ENCODE measurements at regions not wholly inside any gene's neighbourhood (a gene's known extent, or its start where the extent isn't known, plus 50 kb on each side); places are given as distances from the start of the nearest gene placed in this dataset.

DNA sequence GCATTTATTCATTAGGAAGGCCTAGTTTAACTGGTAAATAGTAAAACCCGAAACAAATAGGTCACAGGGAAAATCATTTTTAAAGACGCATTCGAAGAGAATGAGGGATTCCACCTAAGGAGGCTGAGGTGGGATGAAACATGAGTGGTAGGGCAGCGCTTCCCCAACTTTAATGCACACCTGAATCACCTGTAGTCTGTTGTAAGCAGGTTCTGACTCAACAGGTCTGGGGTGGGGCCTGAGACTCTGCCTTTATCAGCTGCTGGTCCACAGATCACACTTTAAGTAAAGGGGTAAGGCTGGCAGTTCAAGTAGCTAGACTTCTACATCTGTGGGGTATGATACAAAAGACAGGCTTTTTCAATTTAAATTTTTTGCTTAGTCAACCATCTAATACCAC is 223.5 kb upstream of the UBE2E2 start:
- peaks cover 23% of the 10 kb centered on the region for H3K4me1 Mint-ChIP-seq (ENCODE audit: unreplicated experiment)
- H3K4me3 Mint-ChIP-seq (ENCODE audit: unreplicated experiment), result no peak overlapping the region
- TF ChIP-seq, protein P1, sequence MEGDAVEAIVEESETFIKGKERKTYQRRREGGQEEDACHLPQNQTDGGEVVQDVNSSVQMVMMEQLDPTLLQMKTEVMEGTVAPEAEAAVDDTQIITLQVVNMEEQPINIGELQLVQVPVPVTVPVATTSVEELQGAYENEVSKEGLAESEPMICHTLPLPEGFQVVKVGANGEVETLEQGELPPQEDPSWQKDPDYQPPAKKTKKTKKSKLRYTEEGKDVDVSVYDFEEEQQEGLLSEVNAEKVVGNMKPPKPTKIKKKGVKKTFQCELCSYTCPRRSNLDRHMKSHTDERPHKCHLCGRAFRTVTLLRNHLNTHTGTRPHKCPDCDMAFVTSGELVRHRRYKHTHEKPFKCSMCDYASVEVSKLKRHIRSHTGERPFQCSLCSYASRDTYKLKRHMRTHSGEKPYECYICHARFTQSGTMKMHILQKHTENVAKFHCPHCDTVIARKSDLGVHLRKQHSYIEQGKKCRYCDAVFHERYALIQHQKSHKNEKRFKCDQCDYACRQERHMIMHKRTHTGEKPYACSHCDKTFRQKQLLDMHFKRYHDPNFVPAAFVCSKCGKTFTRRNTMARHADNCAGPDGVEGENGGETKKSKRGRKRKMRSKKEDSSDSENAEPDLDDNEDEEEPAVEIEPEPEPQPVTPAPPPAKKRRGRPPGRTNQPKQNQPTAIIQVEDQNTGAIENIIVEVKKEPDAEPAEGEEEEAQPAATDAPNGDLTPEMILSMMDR (IDR thresholded peaks at IDR 0.05), result no peak
- no peaks in the 10 kb centered on the region for H3K36me3 Mint-ChIP-seq (ENCODE audit: unreplicated experiment)
- H3K27ac Mint-ChIP-seq (ENCODE audit: unreplicated experiment), result no peak overlapping the region
- peaks cover 2% of the 10 kb centered on the region for H3K9me3 Mint-ChIP-seq (ENCODE audit: unreplicated experiment)
- no peaks in the 10 kb centered on the region for H3K27me3 Mint-ChIP-seq (ENCODE audit: unreplicated experiment)
- no peak for DNase-seq (ENCODE audit: extremely low spot score, unreplicated experiment)

GRCh38 chr3:22980346-22980745 is 222.8 kb upstream of the UBE2E2 start:
- H3K9me3 Mint-ChIP-seq (ENCODE audit: unreplicated experiment), result no peaks in the 10 kb centered on the region
- DNase-seq (ENCODE audit: extremely low spot score, unreplicated experiment), result no peak
- no peaks in the 10 kb centered on the region for H3K36me3 Mint-ChIP-seq (ENCODE audit: unreplicated experiment)
- H3K27ac Mint-ChIP-seq (ENCODE audit: unreplicated experiment), result no peak overlapping the region
- peaks cover 23% of the 10 kb centered on the region for H3K4me1 Mint-ChIP-seq (ENCODE audit: unreplicated experiment)
- TF ChIP-seq, protein P1 (IDR thresholded peaks at IDR 0.05), result no peak
- H3K27me3 Mint-ChIP-seq (ENCODE audit: unreplicated experiment), result no peaks in the 10 kb centered on the region
- H3K4me3 Mint-ChIP-seq (ENCODE audit: unreplicated experiment), result no peak overlapping the region

DNA sequence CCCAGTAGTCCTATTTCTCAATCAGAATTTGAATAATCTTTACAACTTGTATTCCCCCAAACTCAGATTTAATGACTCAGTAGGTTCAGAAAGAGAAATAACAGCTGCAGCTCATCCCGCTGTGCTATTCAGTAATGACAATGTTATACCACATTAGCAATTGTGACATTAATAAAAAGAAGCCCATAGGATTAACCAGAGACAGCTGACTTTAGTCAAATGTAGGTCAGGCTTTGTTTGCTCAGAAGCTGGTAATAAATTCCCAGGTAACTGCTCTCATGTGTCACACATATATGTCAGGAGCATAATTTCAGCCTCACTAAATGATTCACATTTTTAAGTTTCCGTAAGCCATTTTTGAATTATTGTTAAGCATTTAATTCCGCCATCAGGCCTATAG is 222.0 kb upstream of the UBE2E2 start:
- Mint-ChIP-seq H3K4me3 (ENCODE audit: unreplicated experiment) (no peak overlapping the region), H3K9me3 (ENCODE audit: unreplicated experiment) (peaks cover 5% of the 10 kb centered on the region), H3K27me3 (ENCODE audit: unreplicated experiment) (no peaks in the 10 kb centered on the region), H3K27ac (ENCODE audit: unreplicated experiment) (no peak overlapping the region), H3K36me3 (ENCODE audit: unreplicated experiment) (no peaks in the 10 kb centered on the region), H3K4me1 (ENCODE audit: unreplicated experiment) (peaks cover 23% of the 10 kb centered on the region)
- DNase-seq (ENCODE audit: extremely low spot score, unreplicated experiment), result no peak
- TF ChIP-seq, protein P1 (IDR thresholded peaks at IDR 0.05), result no peak

DNA sequence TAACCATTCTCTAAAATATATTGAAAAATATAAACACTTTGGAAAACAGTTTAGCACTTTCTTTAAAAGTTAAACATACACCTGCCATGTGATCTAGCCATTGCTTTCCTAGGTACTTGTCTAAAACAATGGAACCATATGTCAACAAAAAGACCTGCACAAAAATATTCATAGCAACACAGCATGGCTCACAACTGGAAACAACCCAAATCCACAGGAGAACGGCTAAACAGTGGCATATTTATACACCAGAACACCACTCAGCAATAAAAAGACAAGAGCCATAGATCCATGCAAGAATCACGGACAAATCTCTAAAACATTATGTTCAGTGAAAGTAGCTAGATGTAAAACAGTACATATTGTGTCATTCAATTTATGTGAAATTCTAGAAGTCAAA is 221.3 kb upstream of the UBE2E2 start:
- no peak for DNase-seq (ENCODE audit: extremely low spot score, unreplicated experiment)
- no peaks in the 10 kb centered on the region for H3K36me3 Mint-ChIP-seq (ENCODE audit: unreplicated experiment)
- H3K27ac Mint-ChIP-seq (ENCODE audit: unreplicated experiment), result no peak overlapping the region
- peaks cover 6% of the 10 kb centered on the region for H3K9me3 Mint-ChIP-seq (ENCODE audit: unreplicated experiment)
- TF ChIP-seq, protein P1 (IDR thresholded peaks at IDR 0.05), result no peak
- H3K4me1 Mint-ChIP-seq (ENCODE audit: unreplicated experiment), result peaks cover 23% of the 10 kb centered on the region
- H3K4me3 Mint-ChIP-seq (ENCODE audit: unreplicated experiment), result no peak overlapping the region
- H3K27me3 Mint-ChIP-seq (ENCODE audit: unreplicated experiment), result peaks cover 4% of the 10 kb centered on the region

DNA sequence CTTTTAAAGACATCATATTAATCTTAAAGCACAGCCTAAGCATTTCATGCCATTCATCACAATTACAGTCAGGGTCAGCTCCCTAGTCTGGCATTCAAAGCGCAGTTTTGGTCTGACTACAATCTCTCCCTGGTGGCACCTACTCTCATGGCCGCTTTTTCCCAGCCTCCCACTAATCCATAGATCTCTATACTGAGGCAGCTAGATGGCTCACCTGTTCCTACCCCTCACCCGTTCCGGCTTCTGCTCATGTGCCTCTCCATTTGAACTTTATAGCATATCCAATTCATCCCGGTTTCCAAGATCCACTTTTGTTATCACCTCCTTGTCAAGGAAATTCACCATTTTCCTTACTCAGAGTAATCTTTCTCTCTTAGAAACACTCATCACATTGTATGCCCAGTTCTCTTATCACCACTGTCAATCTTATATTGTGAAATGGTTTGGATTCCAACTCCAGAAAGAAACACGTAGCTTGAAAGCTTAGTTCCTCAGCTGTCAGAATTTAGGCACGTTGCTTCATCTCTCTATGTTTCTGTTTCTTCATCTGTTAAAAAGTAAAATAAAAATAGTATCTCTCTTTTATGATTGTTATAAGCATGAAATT is 220.0 kb upstream of the UBE2E2 start:
- Mint-ChIP-seq H3K4me1 (ENCODE audit: unreplicated experiment) (peaks cover 19% of the 10 kb centered on the region), H3K4me3 (ENCODE audit: unreplicated experiment) (no peak overlapping the region), H3K27me3 (ENCODE audit: unreplicated experiment) (peaks cover 4% of the 10 kb centered on the region), H3K9me3 (ENCODE audit: unreplicated experiment) (peaks cover 6% of the 10 kb centered on the region), H3K27ac (ENCODE audit: unreplicated experiment) (no peak overlapping the region), H3K36me3 (ENCODE audit: unreplicated experiment) (no peaks in the 10 kb centered on the region)
- DNase-seq (ENCODE audit: extremely low spot score, unreplicated experiment), result no peak
- TF ChIP-seq, protein P1 (IDR thresholded peaks at IDR 0.05), result no peak
